GM12878 (cell line): ENCODE measurements at regions not wholly inside any gene's neighbourhood (a gene's known extent, or its start where the extent isn't known, plus 50 kb on each side); places are given as distances from the start of the nearest gene placed in this dataset.

Experiments
- BCL11A ChIP-seq: IDR thresholded peaks from 2 replicates; pipeline ENCODE4 v1.6.1; 2011; ENCODE audit warnings: low read depth, low read length
- CEBPZ ChIP-seq: fragments of 150-350 bp; IDR thresholded peaks from 2 replicates; pipeline ENCODE4 v1.6.1; 2016; ENCODE audit warnings: low read depth, low read length
- CHD2 ChIP-seq: IDR thresholded peaks from 2 replicates; pipeline ENCODE4 v1.6.1; 2011; ENCODE audit warnings: low read depth, low read length, improper control_type of control experiment, borderline replicate concordance
- CTCF ChIP-seq, 3 experiments: IDR thresholded peaks in 2 of 3; conservative IDR thresholded peaks in 1 of 3; 2 replicates each; pipeline ENCODE4 v1.5.1; 2011; ENCODE audit warnings: low read depth in 3 of 3, low read length in 3 of 3, mild to moderate bottlenecking in 3 of 3, control low read depth in 2 of 3, moderate library complexity in 2 of 3, inconsistent platforms in 1 of 3, mixed read lengths in 1 of 3; ENCODE audit not compliant: control insufficient read depth in 2 of 3, insufficient read depth in 1 of 3; ENCODE audit errors: extremely low read depth in 1 of 3
- EZH2 ChIP-seq: IDR thresholded peaks from 2 replicates; pipeline ENCODE4 v1.6.1; 2012; ENCODE audit warnings: low read depth, mild to moderate bottlenecking, control low read depth, inconsistent platforms, low read length, borderline replicate concordance; ENCODE audit not compliant: control insufficient read depth
- KAT2A ChIP-seq: conservative IDR thresholded peaks from 2 replicates; pipeline ENCODE4 v1.6.1; 2011; ENCODE audit warnings: low read depth, low read length; ENCODE audit not compliant: control insufficient read depth
- NFIC ChIP-seq: IDR thresholded peaks from 2 replicates; pipeline ENCODE4 v1.6.1; 2012; ENCODE audit warnings: low read depth, mild to moderate bottlenecking, inconsistent platforms, low read length, moderate library complexity
- POLR2A ChIP-seq: IDR thresholded peaks from 2 replicates; pipeline ENCODE4 v1.6.1; 2011; ENCODE audit warnings: low read depth, mild to moderate bottlenecking, low read length
- RAD21 ChIP-seq: IDR thresholded peaks from 2 replicates; pipeline ENCODE4 v1.6.1; 2011; ENCODE audit warnings: mild to moderate bottlenecking, low read depth, low read length, moderate library complexity; ENCODE audit not compliant: insufficient read depth
- YY1 ChIP-seq: IDR thresholded peaks from 2 replicates; pipeline ENCODE4 v1.6.1; 2011; ENCODE audit warnings: low read depth, mild to moderate bottlenecking, low read length
- ZBTB33 ChIP-seq: fragments of 450-650 bp; IDR thresholded peaks from 2 replicates; pipeline ENCODE4 v1.6.1; 2017; ENCODE audit warnings: mild to moderate bottlenecking
- ZSCAN29 ChIP-seq: fragments of 450-650 bp; IDR thresholded peaks from 2 replicates; pipeline ENCODE4 v1.6.1; 2017; ENCODE audit warnings: mild to moderate bottlenecking, moderate library complexity

- TF ChIP-seq POLR2A, result no peak
- TF ChIP-seq KAT2A, result no peak
- TF ChIP-seq NFIC, result no peak
- no peak for TF ChIP-seq CTCF (IDR thresholded peaks at IDR 0.05 in 2 of 3, conservative IDR thresholded peaks at IDR 0.05 in 1 of 3; ENCODE audit: control insufficient read depth in 2 of 3, extremely low read depth in 1 of 3, insufficient read depth in 1 of 3, low read depth in 3 of 3, low read length in 3 of 3)
- no peak for TF ChIP-seq BCL11A
- TF ChIP-seq ZSCAN29, result no peak
- no peak for TF ChIP-seq ZBTB33
- no peak for TF ChIP-seq CEBPZ
- TF ChIP-seq CHD2, result no peak
- TF ChIP-seq RAD21, result no peak
- TF ChIP-seq YY1, result no peak
- TF ChIP-seq EZH2, result no peak
These were observed 89.8 kb upstream of the UST start for GRCh38 chr6:148657048-148657447.
